GM23248 (cell line): ENCODE measurements at regions not wholly inside any gene's neighbourhood (a gene's known extent, or its start where the extent isn't known, plus 50 kb on each side); places are given as distances from the start of the nearest gene placed in this dataset.

ENCODE experiments used
- DNase-seq: peaks from one replicate; pipeline ENCODE4 v3.0.0-alpha.2; 2015
- H2AFZ ChIP-seq: fragments of 200-600 bp; sonication (generic); 2 replicates; pipeline ENCODE4 v1.6.1; 2016; ENCODE audit warnings: antibody characterized with exemption
- H3F3A ChIP-seq: fragments of 200-600 bp; sonication (generic); 2 replicates; pipeline ENCODE4 v1.6.1; 2016; ENCODE audit warnings: mild to moderate bottlenecking, antibody characterized with exemption, mixed run types; ENCODE audit not compliant: insufficient read depth
- H3K27ac ChIP-seq: fragments of 200-600 bp; sonication (generic); 2 replicates; pipeline ENCODE4 v1.5.1; 2016; ENCODE audit warnings: mild to moderate bottlenecking
- H3K27me3 ChIP-seq: fragments of 200-600 bp; sonication (generic); replicated peaks from 2 replicates; pipeline ENCODE4 v1.6.1; 2016; ENCODE audit warnings: mild to moderate bottlenecking; ENCODE audit not compliant: insufficient read depth
- H3K36me3 ChIP-seq: fragments of 200-600 bp; sonication (generic); 2 replicates; pipeline ENCODE4 v1.6.1; 2016; ENCODE audit warnings: low read depth, mild to moderate bottlenecking
- H3K4me1 ChIP-seq: fragments of 200-600 bp; sonication (generic); 2 replicates; pipeline ENCODE4 v1.6.1; 2016; ENCODE audit warnings: mild to moderate bottlenecking; ENCODE audit not compliant: insufficient read depth
- H3K4me2 ChIP-seq: fragments of 200-600 bp; sonication (generic); one replicate; pipeline ENCODE4 v1.6.1; 2016; ENCODE audit warnings: mild to moderate bottlenecking; ENCODE audit not compliant: unreplicated experiment
- H3K4me3 ChIP-seq: fragments of 200-600 bp; sonication (generic); 2 replicates; pipeline ENCODE4 v1.5.1; 2016; ENCODE audit warnings: mild to moderate bottlenecking
- H3K79me2 ChIP-seq: fragments of 200-600 bp; sonication (generic); 2 replicates; pipeline ENCODE4 v1.6.1; 2016; ENCODE audit warnings: mild to moderate bottlenecking; ENCODE audit not compliant: insufficient read depth
- H3K9ac ChIP-seq: fragments of 200-600 bp; sonication (generic); 2 replicates; pipeline ENCODE4 v1.6.1; 2016; ENCODE audit warnings: mild to moderate bottlenecking
- H3K9me2 ChIP-seq: fragments of 200-600 bp; sonication (generic); 2 replicates; pipeline ENCODE4 v1.6.1; 2016; ENCODE audit warnings: mixed run types, mild to moderate bottlenecking, moderate library complexity; ENCODE audit not compliant: insufficient read depth
- H3K9me3 ChIP-seq: fragments of 200-600 bp; sonication (generic); one replicate; pipeline ENCODE4 v1.6.1; 2017; ENCODE audit warnings: low read depth
- H4K20me1 ChIP-seq: fragments of 200-600 bp; sonication (generic); 2 replicates; pipeline ENCODE4 v1.6.0; 2016; ENCODE audit not compliant: insufficient read depth
- EZH2 ChIP-seq: fragments of 200-600 bp; sonication (generic); IDR thresholded peaks from 2 replicates; pipeline ENCODE4 v1.6.1; 2018; ENCODE audit warnings: antibody characterized with exemption, mild to moderate bottlenecking; ENCODE audit not compliant: insufficient read depth, poor library complexity, severe bottlenecking
- EZH2phosphoT487 ChIP-seq: fragments of 200-600 bp; sonication (generic); IDR thresholded peaks from 2 replicates; pipeline ENCODE4 v1.6.1; 2018; ENCODE audit warnings: antibody characterized with exemption, moderate library complexity, mild to moderate bottlenecking, low read depth; ENCODE audit not compliant: insufficient read depth
- WGBS, 2 experiments: methylation state at CpG; one replicate each; pipeline ENCODE4 v1.1.6; 2015 to 2017; ENCODE audit warnings: low lambda C conversion rate in 2 of 2, low coverage in 1 of 2; ENCODE audit errors: missing lambda C conversion rate in 2 of 2; 5-methylcytosine and 5-hydroxymethylcytosine counted together
- in situ Hi-C: fragments of 300-500 bp; cut with MboI; formaldehyde crosslinking; loops from 2 replicates; pipeline ENCODE4 v1.15.0; 2020

DNA sequence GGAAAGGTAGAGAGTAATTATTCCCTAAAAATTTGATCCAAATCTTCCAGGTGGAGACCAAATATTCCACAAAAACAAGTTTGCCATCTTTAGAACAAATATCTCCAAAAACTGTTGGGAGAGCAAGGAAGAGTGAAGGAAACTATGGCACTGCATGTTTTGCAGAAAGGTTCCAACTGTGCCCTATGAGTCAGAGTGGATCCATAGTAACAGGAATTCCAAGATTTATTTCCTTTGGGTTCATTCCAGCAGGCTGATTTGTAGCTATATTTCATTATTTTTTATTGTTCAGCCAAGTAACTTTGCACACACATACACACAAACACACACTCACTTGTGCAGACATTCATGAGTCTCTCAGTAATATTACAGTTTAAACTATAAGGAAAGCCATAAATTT, 459.7 kb upstream of the EPHA6 start:
- Histone ChIP-seq H3K4me2 (no peak overlapping the region), H3K79me2 (no peaks in the 10 kb centered on the region), H2AFZ (no peak overlapping the region), H3K27me3 (no peaks in the 10 kb centered on the region), H3K9ac (no peak overlapping the region), H3K9me3 (no peaks in the 10 kb centered on the region), H3K4me1 (no peaks in the 10 kb centered on the region), H3K9me2 (no peaks in the 10 kb centered on the region), H4K20me1 (no peaks in the 10 kb centered on the region), H3K36me3 (no peaks in the 10 kb centered on the region), H3K4me3 (no peak overlapping the region), H3F3A (no peaks in the 10 kb centered on the region), H3K27ac (no peak overlapping the region)
- in situ Hi-C loops = no loop called here
- DNase-seq = no peak
- no peak for TF ChIP-seq EZH2
- no peak for TF ChIP-seq EZH2phosphoT487

DNA sequence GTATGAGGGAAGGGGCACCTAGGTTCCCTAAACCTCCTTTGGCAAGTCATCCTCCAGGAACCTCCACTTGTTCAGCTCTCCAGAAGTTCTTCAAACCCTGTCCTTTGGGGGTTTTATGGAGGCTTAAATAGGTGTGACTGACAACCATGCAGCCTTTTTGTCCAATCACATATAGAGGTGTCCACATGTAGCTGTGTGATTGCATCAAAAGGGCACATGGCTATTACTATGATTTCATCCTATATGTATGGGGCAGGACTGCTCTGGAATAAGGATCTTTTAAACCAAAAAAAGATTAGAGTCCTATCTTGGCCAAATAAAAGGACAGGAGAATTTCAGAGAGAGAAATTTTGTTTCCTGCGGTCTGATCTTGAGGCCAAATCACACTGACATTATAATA, 453.2 kb upstream of the EPHA6 start:
- H3K9me2 ChIP-seq = no peaks in the 10 kb centered on the region
- no peak overlapping the region for H3K9ac ChIP-seq
- H2AFZ ChIP-seq = no peak overlapping the region
- H3F3A ChIP-seq = no peaks in the 10 kb centered on the region
- H3K36me3 ChIP-seq = no peaks in the 10 kb centered on the region
- 21 to 42% methylated on average over 1 of the region's 1 CpG for WGBS, 2 experiments
- no peak overlapping the region for H3K4me3 ChIP-seq
- H3K9me3 ChIP-seq = no peaks in the 10 kb centered on the region
- TF ChIP-seq EZH2phosphoT487 = no peak
- no peak for TF ChIP-seq EZH2
- no peaks in the 10 kb centered on the region for H3K27me3 ChIP-seq
- no peaks in the 10 kb centered on the region for H4K20me1 ChIP-seq
- no peaks in the 10 kb centered on the region for H3K79me2 ChIP-seq
- H3K27ac ChIP-seq = no peak overlapping the region
- H3K4me2 ChIP-seq = no peak overlapping the region
- DNase-seq = no peak
- H3K4me1 ChIP-seq = no peaks in the 10 kb centered on the region
- in situ Hi-C loops = no loop called here

DNA sequence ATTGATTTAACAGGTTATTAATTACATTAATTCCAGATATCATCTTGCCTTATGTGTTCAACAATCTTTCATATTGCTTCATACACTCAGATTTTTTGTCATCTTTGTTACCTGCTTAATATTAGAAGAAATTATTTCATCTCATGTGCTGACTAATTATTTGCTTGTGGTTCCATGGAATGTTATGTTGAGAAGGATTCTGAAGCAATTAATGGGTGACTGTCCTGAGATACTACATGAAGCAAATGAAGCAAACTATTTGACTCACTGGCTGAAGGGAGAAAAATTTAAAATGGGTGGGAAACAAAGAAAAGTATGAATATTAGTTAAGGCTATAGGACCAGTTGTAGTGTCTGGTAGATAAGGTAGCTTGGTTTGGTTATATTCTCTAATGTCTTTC, 443.8 kb upstream of the EPHA6 start:
- TF ChIP-seq EZH2 (no peak), EZH2phosphoT487 (no peak)
- Histone ChIP-seq H3K4me3 (no peak overlapping the region), H3K79me2 (no peaks in the 10 kb centered on the region), H3K4me1 (no peaks in the 10 kb centered on the region), H2AFZ (no peak overlapping the region), H3K36me3 (no peaks in the 10 kb centered on the region), H3F3A (no peaks in the 10 kb centered on the region), H3K9me3 (no peaks in the 10 kb centered on the region), H3K4me2 (no peak overlapping the region), H4K20me1 (no peaks in the 10 kb centered on the region), H3K9me2 (no peaks in the 10 kb centered on the region), H3K9ac (no peak overlapping the region), H3K27me3 (no peaks in the 10 kb centered on the region), H3K27ac (no peak overlapping the region)
- no peak for DNase-seq
- in situ Hi-C loops = no loop called here

DNA sequence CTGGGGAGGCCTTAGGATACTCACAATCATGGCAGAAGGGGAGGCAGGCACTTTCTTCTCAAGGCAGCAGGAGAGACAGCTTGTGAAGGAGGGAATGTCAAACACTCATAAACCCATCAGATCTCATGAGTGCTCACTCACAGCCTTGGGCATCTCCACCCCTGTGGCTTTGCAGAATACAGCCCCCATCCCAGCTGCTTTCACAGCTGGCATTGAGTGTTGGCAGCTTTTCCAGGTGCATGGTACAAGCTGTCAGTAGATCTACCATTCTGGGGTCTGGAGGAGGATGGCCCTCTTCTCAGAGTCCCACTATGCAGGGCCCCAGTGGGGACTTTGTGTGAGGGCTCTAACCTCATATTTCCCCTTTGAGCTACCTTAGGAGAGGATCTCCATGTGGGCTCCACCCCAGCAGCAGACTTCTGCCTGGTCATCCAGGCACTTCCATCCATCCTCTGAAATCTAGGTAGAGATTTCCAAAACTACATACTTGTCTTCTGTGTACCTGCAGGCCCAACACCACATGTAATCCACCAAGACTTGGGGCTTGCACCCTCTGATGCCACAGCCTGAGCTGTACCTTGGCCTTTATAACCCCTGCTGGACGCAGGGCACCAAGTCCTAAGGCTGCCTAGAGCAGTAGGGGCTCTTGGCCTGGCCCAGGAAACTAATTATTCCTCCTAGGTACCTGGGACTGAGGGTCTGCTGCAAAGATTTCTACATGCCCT, 404.2 kb upstream of the EPHA6 start:
- TF ChIP-seq EZH2 (no peak), EZH2phosphoT487 (no peak)
- H3K27me3 ChIP-seq = no peaks in the 10 kb centered on the region
- no peak overlapping the region for H3K4me2 ChIP-seq
- H3K9me2 ChIP-seq = no peaks in the 10 kb centered on the region
- H3K4me1 ChIP-seq = no peaks in the 10 kb centered on the region
- H3K79me2 ChIP-seq = no peaks in the 10 kb centered on the region
- WGBS, 2 experiments = 0% methylated on average over 1 of the region's 1 CpG
- DNase-seq = no peak
- no peak overlapping the region for H3K27ac ChIP-seq
- H3K4me3 ChIP-seq = no peak overlapping the region
- in situ Hi-C loops = no loop called here
- no peak overlapping the region for H2AFZ ChIP-seq
- H4K20me1 ChIP-seq = no peaks in the 10 kb centered on the region
- H3K9ac ChIP-seq = no peak overlapping the region
- peaks cover 3% of the 10 kb centered on the region for H3K9me3 ChIP-seq
- no peaks in the 10 kb centered on the region for H3F3A ChIP-seq
- no peaks in the 10 kb centered on the region for H3K36me3 ChIP-seq
